ENCODE measurements at regions not wholly inside any gene's neighbourhood (a gene's known extent, or its start where the extent isn't known, plus 50 kb on each side); places are given as distances from the start of the nearest gene placed in this dataset.

GRCh38 chr20:4413314-4414049 is 164.4 kb upstream of the ADRA1D start:
- H3K36me3 ChIP-seq (replicated peaks; ENCODE audit: control insufficient read depth, insufficient read depth, low read length) = no peaks in the 10 kb centered on the region
- H3K4me3 ChIP-seq (ENCODE audit: insufficient read depth, low read depth, low read length) = no peak overlapping the region
- H3K27me3 ChIP-seq (ENCODE audit: control insufficient read depth, insufficient read depth, low read length) = no peaks in the 10 kb centered on the region
- no peak for DNase-seq

DNA sequence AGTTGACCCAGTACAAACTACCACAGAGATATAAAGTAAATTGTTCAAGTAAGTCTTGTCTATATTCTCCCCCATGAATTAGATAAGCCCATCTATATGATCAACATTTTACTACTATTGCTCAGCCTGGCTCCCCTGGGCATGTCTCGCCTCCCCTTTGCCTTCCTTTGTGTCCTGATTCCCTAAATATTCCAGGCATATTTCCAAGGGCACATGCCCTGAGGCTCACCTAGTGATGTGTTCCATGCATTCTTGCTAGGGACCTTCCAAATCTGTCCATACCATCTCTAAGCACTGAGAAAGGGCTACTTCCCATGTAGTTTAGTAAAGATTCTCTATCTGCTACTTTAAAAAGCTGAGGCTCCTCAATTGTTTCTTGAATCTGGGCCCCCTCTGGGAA is 163.1 kb upstream of the ADRA1D start:
- no peak for DNase-seq
- Histone ChIP-seq H3K4me3 (ENCODE audit: insufficient read depth, low read depth, low read length) (no peak overlapping the region), H3K27me3 (ENCODE audit: control insufficient read depth, insufficient read depth, low read length) (no peaks in the 10 kb centered on the region), H3K36me3 (replicated peaks; ENCODE audit: control insufficient read depth, insufficient read depth, low read length) (no peaks in the 10 kb centered on the region)

- no peaks in the 10 kb centered on the region for H3K36me3 ChIP-seq (replicated peaks; ENCODE audit: control insufficient read depth, insufficient read depth, low read length)
- H3K27me3 ChIP-seq (ENCODE audit: control insufficient read depth, insufficient read depth, low read length) = no peaks in the 10 kb centered on the region
- no peak for DNase-seq
- no peak overlapping the region for H3K4me3 ChIP-seq (ENCODE audit: insufficient read depth, low read depth, low read length)
These were observed 162.7 kb upstream of the ADRA1D start for GRCh38 chr20:4411744-4412143.

DNA sequence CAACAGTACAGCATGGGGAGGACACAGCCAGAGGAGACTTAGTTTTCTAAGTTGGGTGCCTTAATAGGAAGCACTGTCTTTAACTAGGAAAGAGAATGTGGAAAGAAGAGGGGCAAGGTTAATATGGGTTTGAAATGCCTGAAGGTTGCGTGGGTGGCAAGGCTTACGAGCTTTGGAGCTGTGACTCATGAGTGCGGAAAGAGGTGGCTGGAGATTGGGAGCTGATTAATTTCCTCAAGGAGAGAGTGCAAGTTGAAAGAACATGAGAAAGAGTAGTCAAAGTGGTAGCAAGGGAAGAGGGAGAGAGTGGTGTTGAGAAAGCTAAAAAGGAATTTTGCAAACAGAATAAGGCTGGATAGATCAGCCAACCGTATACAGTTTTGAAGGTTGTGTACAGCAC is 157.5 kb upstream of the ADRA1D start:
- Histone ChIP-seq H3K36me3 (replicated peaks; ENCODE audit: control insufficient read depth, insufficient read depth, low read length) (no peaks in the 10 kb centered on the region), H3K27me3 (ENCODE audit: control insufficient read depth, insufficient read depth, low read length) (no peaks in the 10 kb centered on the region), H3K4me3 (ENCODE audit: insufficient read depth, low read depth, low read length) (no peak overlapping the region)
- no peak for DNase-seq

GRCh38 chr20:4401601-4402000 is 152.5 kb upstream of the ADRA1D start:
- Histone ChIP-seq H3K36me3 (replicated peaks; ENCODE audit: control insufficient read depth, insufficient read depth, low read length) (no peaks in the 10 kb centered on the region), H3K27me3 (ENCODE audit: control insufficient read depth, insufficient read depth, low read length) (no peaks in the 10 kb centered on the region), H3K4me3 (ENCODE audit: insufficient read depth, low read depth, low read length) (no peak overlapping the region)
- DNase-seq = no peak

DNA sequence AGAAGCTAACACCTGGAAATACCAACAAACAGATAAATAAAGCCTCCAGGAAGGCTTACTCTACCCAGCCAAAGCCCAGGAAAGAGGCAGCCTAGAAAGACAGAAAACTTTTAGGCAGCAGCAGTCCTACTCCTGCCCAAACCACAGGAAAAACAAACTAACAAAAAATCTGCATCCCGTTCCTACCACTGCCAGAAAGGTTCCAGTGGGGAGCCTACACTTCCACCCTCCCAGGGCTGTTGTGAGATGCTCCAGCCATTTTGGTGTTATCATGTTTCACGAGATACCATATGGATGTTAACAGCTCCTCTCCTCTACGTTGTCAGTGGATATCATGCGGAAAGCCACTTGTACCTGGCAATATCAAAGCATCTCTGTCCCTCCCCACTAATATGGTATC is 135.9 kb upstream of the ADRA1D start:
- no peaks in the 10 kb centered on the region for H3K27me3 ChIP-seq (ENCODE audit: control insufficient read depth, insufficient read depth, low read length)
- no peak for DNase-seq
- no peak overlapping the region for H3K4me3 ChIP-seq (ENCODE audit: insufficient read depth, low read depth, low read length)
- H3K36me3 ChIP-seq (replicated peaks; ENCODE audit: control insufficient read depth, insufficient read depth, low read length) = no peaks in the 10 kb centered on the region

DNA sequence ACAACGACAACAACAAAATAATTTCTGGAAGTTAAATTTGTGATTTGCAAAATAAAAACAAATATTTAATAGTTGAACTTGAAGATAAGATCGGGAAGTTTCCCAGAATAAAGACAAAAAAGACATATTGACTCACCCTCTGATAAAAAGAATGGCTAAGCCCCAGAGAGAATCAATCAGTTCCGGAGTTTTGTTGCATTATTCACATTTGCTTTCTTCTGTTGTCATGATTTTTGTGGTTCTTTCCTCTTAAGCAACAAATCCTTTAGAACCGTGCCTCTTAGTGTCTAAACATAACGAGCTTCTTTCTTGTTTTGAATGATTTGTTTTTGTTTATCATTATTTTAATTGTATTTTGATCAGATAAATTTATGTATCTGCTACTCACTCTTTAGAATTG is 134.9 kb upstream of the ADRA1D start:
- Histone ChIP-seq H3K36me3 (replicated peaks; ENCODE audit: control insufficient read depth, insufficient read depth, low read length) (no peaks in the 10 kb centered on the region), H3K4me3 (ENCODE audit: insufficient read depth, low read depth, low read length) (no peak overlapping the region), H3K27me3 (ENCODE audit: control insufficient read depth, insufficient read depth, low read length) (no peaks in the 10 kb centered on the region)
- no peak for DNase-seq

DNA sequence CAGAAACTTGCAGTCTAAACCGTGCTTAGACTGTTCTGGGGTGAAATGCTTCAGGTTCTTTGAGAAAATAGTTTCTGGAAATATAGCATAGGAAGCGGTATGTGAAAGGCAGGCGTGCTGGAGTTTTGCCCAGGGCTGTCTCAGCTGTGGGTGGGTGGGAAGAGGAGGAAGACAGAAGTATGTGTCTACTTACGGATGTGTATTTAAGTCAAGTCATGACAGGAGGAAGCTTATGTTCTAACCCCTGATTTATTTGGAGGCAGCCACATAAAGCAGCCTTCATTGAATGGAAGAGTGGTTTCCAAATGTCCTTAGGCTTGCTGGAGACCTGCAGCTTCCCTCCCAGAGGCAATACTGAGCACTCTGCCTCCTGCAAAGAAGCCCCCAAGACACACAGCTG is 126.8 kb upstream of the ADRA1D start:
- no peak for DNase-seq
- Histone ChIP-seq H3K27me3 (ENCODE audit: control insufficient read depth, insufficient read depth, low read length) (no peaks in the 10 kb centered on the region), H3K4me3 (ENCODE audit: insufficient read depth, low read depth, low read length) (no peak overlapping the region)

DNA sequence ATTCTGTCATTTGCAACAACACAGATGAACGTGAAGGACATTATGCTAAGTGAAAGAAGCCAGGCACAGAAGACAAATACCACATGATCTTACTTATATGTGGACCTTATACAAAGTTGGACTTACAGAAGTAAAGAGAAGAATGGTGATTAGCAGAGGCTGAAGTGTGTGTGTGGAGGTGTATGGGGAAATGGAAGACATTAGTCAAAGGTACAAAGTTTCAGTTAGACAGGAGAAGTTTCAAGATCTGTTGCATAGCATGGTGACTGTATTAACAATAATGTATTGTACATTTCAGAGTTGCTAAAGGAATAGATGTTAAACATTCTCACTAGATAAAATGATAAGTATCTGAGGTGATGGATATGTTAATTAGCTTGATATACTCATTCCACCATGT is 124.4 kb upstream of the ADRA1D start:
- H3K36me3 ChIP-seq (replicated peaks; ENCODE audit: control insufficient read depth, insufficient read depth, low read length) = no peaks in the 10 kb centered on the region
- no peak overlapping the region for H3K4me3 ChIP-seq (ENCODE audit: insufficient read depth, low read depth, low read length)
- H3K27me3 ChIP-seq (ENCODE audit: control insufficient read depth, insufficient read depth, low read length) = no peaks in the 10 kb centered on the region
- no peak for DNase-seq

More for the DNA sequence above, 126.8 kb upstream of the ADRA1D start:
- H3K36me3 ChIP-seq (replicated peaks; ENCODE audit: control insufficient read depth, insufficient read depth, low read length) = no peaks in the 10 kb centered on the region

GRCh38 chr20:4371623-4372251 is 122.7 kb upstream of the ADRA1D start:
- H3K27me3 ChIP-seq (ENCODE audit: control insufficient read depth, insufficient read depth, low read length) = no peaks in the 10 kb centered on the region
- no peaks in the 10 kb centered on the region for H3K36me3 ChIP-seq (replicated peaks; ENCODE audit: control insufficient read depth, insufficient read depth, low read length)
- DNase-seq = no peak
- no peak overlapping the region for H3K4me3 ChIP-seq (ENCODE audit: insufficient read depth, low read depth, low read length)

GRCh38 chr20:4370851-4371250 is 121.8 kb upstream of the ADRA1D start:
- Histone ChIP-seq H3K27me3 (ENCODE audit: control insufficient read depth, insufficient read depth, low read length) (no peaks in the 10 kb centered on the region), H3K36me3 (replicated peaks; ENCODE audit: control insufficient read depth, insufficient read depth, low read length) (no peaks in the 10 kb centered on the region), H3K4me3 (ENCODE audit: insufficient read depth, low read depth, low read length) (no peak overlapping the region)
- no peak for DNase-seq

DNA sequence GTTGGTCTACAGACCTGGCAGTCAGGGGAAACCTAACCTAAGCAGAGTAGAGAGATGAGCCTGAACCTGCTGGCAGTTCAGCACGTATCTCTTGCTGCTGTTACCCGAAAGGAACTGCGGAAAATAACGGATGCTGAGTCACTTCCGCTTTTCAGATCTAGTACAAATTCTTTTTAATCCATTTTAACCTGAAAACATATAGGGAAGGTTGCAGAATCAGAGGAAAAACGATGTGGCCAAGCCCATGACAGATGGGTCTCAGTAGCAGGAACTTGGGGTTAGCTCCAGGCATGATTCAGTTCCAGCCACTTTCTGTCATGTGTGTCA is 120.7 kb upstream of the ADRA1D start:
- Histone ChIP-seq H3K27me3 (ENCODE audit: control insufficient read depth, insufficient read depth, low read length) (no peaks in the 10 kb centered on the region), H3K36me3 (replicated peaks; ENCODE audit: control insufficient read depth, insufficient read depth, low read length) (no peaks in the 10 kb centered on the region), H3K4me3 (ENCODE audit: insufficient read depth, low read depth, low read length) (no peak overlapping the region)
- DNase-seq = no peak

DNA sequence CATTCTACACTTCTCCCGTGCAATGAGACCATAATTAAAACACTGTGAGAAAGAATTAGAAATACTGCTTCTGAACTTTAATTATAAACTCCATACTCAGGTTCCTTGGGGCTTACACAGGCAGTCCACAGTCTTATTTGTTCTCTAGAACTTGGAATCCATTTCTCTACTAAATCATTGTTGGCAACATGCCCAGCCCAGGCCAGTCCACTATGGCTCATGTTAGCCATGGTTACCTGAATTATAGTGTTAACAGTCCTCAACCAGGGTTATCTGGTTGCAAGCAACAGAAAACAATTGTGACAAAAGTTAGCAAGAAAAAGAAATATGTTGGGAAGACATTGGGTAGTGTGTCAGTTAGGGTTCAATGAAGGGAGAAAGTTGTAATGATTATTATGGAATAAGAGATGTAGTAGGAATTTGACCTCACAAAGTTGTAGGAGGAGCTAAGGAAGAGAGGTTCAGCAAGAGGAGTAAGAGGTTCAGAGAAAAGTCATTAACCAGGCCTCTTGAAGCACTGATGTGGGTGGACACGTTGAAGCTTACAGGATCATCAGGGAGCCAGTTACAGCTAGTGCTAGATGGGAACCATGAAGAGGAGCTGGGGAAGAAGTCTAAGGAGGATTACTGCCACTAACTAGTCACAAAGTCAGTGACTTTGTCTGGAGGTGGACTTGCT is 120.2 kb upstream of the ADRA1D start:
- Histone ChIP-seq H3K4me3 (ENCODE audit: insufficient read depth, low read depth, low read length) (no peak overlapping the region), H3K36me3 (replicated peaks; ENCODE audit: control insufficient read depth, insufficient read depth, low read length) (no peaks in the 10 kb centered on the region), H3K27me3 (ENCODE audit: control insufficient read depth, insufficient read depth, low read length) (no peaks in the 10 kb centered on the region)
- no peak for DNase-seq

- H3K36me3 ChIP-seq (replicated peaks; ENCODE audit: control insufficient read depth, insufficient read depth, low read length) = no peaks in the 10 kb centered on the region
- no peaks in the 10 kb centered on the region for H3K27me3 ChIP-seq (ENCODE audit: control insufficient read depth, insufficient read depth, low read length)
- no peak for DNase-seq
- H3K4me3 ChIP-seq (ENCODE audit: insufficient read depth, low read depth, low read length) = no peak overlapping the region
These were observed 117.0 kb upstream of the ADRA1D start for GRCh38 chr20:4366076-4366475.

- no peak for DNase-seq
- no peak overlapping the region for H3K4me3 ChIP-seq (ENCODE audit: insufficient read depth, low read depth, low read length)
- H3K27me3 ChIP-seq (ENCODE audit: control insufficient read depth, insufficient read depth, low read length) = no peaks in the 10 kb centered on the region
- H3K36me3 ChIP-seq (replicated peaks; ENCODE audit: control insufficient read depth, insufficient read depth, low read length) = no peaks in the 10 kb centered on the region
These were observed 109.5 kb upstream of the ADRA1D start for GRCh38 chr20:4358552-4358951.

Data from H7 (cell line).